HL-60 (cell line): ENCODE measurements at regions not wholly inside any gene's neighbourhood (a gene's known extent, or its start where the extent isn't known, plus 50 kb on each side); places are given as distances from the start of the nearest gene placed in this dataset.

Source experiments
- CTCF ChIP-seq: IDR thresholded peaks from one replicate; pipeline ENCODE4 v1.5.1; 2011; ENCODE audit warnings: low read length, control low read depth, inconsistent platforms; ENCODE audit not compliant: insufficient read depth
- GABPA ChIP-seq: IDR thresholded peaks from 2 replicates; pipeline ENCODE4 v1.6.1; 2012; ENCODE audit warnings: low read depth
- POLR2AphosphoS5 ChIP-seq: IDR thresholded peaks from 2 replicates; pipeline ENCODE4 v1.6.1; 2012; ENCODE audit warnings: low read depth
- REST ChIP-seq: IDR thresholded peaks from 2 replicates; pipeline ENCODE4 v1.6.1; 2012; ENCODE audit warnings: low read depth; ENCODE audit not compliant: insufficient replicate concordance
- SPI1 ChIP-seq: IDR thresholded peaks from 2 replicates; pipeline ENCODE4 v1.6.1; 2012; ENCODE audit warnings: low read depth, mild to moderate bottlenecking, borderline replicate concordance

GRCh38 chr3:3316521-3316920 is 137.0 kb upstream of the CRBN start:
- TF ChIP-seq POLR2AphosphoS5, result no peak
- TF ChIP-seq CTCF, result no peak
- no peak for TF ChIP-seq REST
- no peak for TF ChIP-seq GABPA
- TF ChIP-seq SPI1, result no peak
